ENCODE measurements at regions not wholly inside any gene's neighbourhood (a gene's known extent, or its start where the extent isn't known, plus 50 kb on each side); places are given as distances from the start of the nearest gene placed in this dataset.

DNA sequence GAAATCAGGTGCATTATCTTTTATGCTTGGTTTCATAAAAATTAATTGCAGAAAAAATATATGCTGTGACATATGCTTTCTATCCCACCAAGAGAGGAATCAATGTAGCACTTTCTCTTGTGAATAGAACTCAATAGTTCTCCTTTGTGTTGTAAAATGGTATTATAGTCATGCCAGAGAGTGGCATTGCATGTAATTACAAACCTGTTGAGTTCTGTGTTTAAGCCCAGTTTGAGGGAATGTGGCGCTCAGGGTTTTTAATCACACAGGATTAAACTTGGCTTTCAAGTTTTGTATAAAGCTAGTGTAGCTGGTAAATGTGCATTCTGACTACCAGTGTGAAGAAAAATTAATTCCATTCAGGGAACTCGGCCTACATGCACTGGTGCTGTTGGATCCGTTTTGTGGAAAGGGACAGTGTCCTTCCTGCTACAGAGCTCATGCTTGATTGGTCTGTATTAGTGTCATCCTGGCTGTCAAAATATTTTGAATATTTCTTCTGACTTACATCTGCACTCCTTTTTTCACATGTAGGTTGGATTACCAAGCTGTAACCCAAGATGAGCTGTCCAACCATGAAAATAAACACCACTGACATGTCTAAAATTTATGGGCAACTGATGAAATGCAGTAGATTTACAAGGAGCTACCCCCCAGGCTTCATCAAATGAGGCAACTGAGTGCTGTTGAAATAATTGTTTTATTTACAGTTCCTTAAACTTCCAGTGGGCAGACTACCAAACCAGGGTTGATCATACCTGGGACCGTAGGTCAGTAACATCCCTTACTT, 80.3 kb downstream of the SLC4A3 start:
- no peak for DNase-seq
- H3K4me3 ChIP-seq (ENCODE audit: low read length), result no peak overlapping the region
- WGBS, result 80% methylated on average over 4 of the region's 4 CpGs
- H3K27ac ChIP-seq (ENCODE audit: low read length), result no peak overlapping the region
- ATAC-seq, result no peak
- peaks cover 3% of the 10 kb centered on the region for H3K4me1 ChIP-seq (ENCODE audit: control insufficient read depth, insufficient read depth, low read length)
- intact Hi-C loops (cut with DNase I), result no loop called here
- no peaks in the 10 kb centered on the region for H3K27me3 ChIP-seq (ENCODE audit: control insufficient read depth, insufficient read depth)
- no peaks in the 10 kb centered on the region for H3K9me3 ChIP-seq (ENCODE audit: control insufficient read depth, low read length)

- H3K27ac ChIP-seq (ENCODE audit: low read length), result peak overlapping the region; percentile 79
- no peaks in the 10 kb centered on the region for H3K27me3 ChIP-seq (ENCODE audit: control insufficient read depth, insufficient read depth)
- no peak overlapping the region for H3K4me3 ChIP-seq (ENCODE audit: low read length)
- intact Hi-C loops (cut with DNase I), result no loop called here
- 33% methylated on average over 2 of the region's 2 CpGs for WGBS
- peaks cover 3% of the 10 kb centered on the region for H3K4me1 ChIP-seq (ENCODE audit: control insufficient read depth, insufficient read depth, low read length)
- ATAC-seq (peak; percentile 35 to 53), DNase-seq (no peak)
- no peaks in the 10 kb centered on the region for H3K9me3 ChIP-seq (ENCODE audit: control insufficient read depth, low read length)
These were observed 81.9 kb downstream of the SLC4A3 start for GRCh38 chr2:219709331-219709761.

GRCh38 chr2:219713110-219713509, 85.7 kb downstream of the SLC4A3 start:
- no peak overlapping the region for H3K27ac ChIP-seq (ENCODE audit: low read length)
- no peaks in the 10 kb centered on the region for H3K4me1 ChIP-seq (ENCODE audit: control insufficient read depth, insufficient read depth, low read length)
- ATAC-seq (peak in 1 of 2 donors; percentile 24), DNase-seq (no peak)
- H3K27me3 ChIP-seq (ENCODE audit: control insufficient read depth, insufficient read depth), result no peaks in the 10 kb centered on the region
- no peaks in the 10 kb centered on the region for H3K9me3 ChIP-seq (ENCODE audit: control insufficient read depth, low read length)
- intact Hi-C loops (cut with DNase I), result no loop called here
- H3K4me3 ChIP-seq (ENCODE audit: low read length), result no peak overlapping the region
- WGBS, result 55% methylated on average over 1 of the region's 1 CpG

DNA sequence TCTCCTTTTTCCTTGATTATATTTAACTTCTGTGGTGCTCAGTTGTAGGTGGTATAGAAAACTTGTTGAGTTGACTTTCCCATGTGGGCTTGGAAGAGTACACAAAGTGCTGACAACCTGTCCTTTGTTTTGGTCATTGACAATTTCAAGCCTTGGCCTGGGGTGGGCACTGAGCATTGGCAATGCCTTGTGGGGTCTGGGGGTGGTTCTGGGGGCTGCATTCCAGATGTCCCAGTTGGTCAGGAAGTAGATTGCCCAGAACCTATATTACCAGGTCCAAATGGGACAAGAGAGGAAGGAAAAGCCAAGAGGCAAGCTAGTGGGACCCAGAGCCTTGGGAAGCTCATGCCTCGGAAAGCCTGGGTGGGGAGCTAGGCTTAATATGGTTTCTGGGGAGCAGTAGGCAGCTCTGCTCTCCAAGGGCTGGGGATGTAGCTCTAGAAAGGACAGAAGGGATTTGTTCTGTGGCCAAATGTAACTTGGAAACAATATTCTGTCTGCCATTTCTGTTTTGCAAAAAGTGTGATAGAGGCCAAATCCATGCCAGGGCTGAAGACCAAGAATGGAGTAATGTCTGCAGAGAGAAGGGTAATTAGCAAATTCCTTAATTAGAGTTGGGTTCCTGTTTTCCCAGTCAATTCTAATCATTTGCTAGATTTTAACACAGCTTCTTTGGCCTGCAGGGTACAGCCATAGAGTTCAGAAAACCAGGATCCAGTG, 87.4 kb downstream of the SLC4A3 start:
- 93% methylated on average over 1 of the region's 1 CpG for WGBS
- no peaks in the 10 kb centered on the region for H3K27me3 ChIP-seq (ENCODE audit: control insufficient read depth, insufficient read depth)
- no peak for DNase-seq
- H3K9me3 ChIP-seq (ENCODE audit: control insufficient read depth, low read length), result no peaks in the 10 kb centered on the region
- ATAC-seq, result no peak
- intact Hi-C loops (cut with DNase I), result no loop called here
- no peak overlapping the region for H3K27ac ChIP-seq (ENCODE audit: low read length)
- no peaks in the 10 kb centered on the region for H3K4me1 ChIP-seq (ENCODE audit: control insufficient read depth, insufficient read depth, low read length)
- no peak overlapping the region for H3K4me3 ChIP-seq (ENCODE audit: low read length)

GRCh38 chr2:219718066-219718465, 90.6 kb downstream of the SLC4A3 start:
- no peak overlapping the region for H3K4me3 ChIP-seq (ENCODE audit: low read length)
- intact Hi-C loops (cut with DNase I), result no loop called here
- H3K27ac ChIP-seq (ENCODE audit: low read length), result no peak overlapping the region
- no peak for ATAC-seq
- H3K27me3 ChIP-seq (ENCODE audit: control insufficient read depth, insufficient read depth), result no peaks in the 10 kb centered on the region
- no peaks in the 10 kb centered on the region for H3K4me1 ChIP-seq (ENCODE audit: control insufficient read depth, insufficient read depth, low read length)
- 79% methylated on average over 3 of the region's 3 CpGs for WGBS
- no peaks in the 10 kb centered on the region for H3K9me3 ChIP-seq (ENCODE audit: control insufficient read depth, low read length)
- DNase-seq, result no peak

DNA sequence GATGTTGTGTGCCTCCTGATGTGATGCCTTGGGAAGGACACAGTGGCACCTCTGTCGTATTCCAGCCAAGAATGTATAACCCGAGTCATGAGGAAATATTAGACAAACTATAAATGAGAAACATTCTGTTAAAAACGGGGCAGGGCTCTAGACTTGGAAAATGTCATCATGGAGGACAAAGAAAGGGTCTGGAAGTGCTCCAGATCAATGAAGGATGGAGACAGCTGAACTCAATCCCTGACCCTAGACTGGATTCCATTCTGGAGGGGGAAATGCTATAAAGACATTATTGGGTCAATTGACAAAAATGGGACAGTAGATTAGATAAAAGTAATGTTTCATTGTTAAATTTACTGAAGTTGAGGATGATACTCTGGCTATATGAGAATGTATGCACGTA, 92.1 kb downstream of the SLC4A3 start:
- DNase-seq (no peak), ATAC-seq (no peak)
- H3K27me3 ChIP-seq (ENCODE audit: control insufficient read depth, insufficient read depth), result no peaks in the 10 kb centered on the region
- intact Hi-C loops (cut with DNase I), result no loop called here
- H3K4me3 ChIP-seq (ENCODE audit: low read length), result no peak overlapping the region
- 49% methylated on average over 4 of the region's 4 CpGs for WGBS
- no peak overlapping the region for H3K27ac ChIP-seq (ENCODE audit: low read length)
- H3K9me3 ChIP-seq (ENCODE audit: control insufficient read depth, low read length), result no peaks in the 10 kb centered on the region
- H3K4me1 ChIP-seq (ENCODE audit: control insufficient read depth, insufficient read depth, low read length), result no peaks in the 10 kb centered on the region

- WGBS, result 57% methylated on average over 6 of the region's 6 CpGs
- no peak for DNase-seq
- intact Hi-C loops (cut with DNase I), result no loop called here
- no peak for ATAC-seq
- Histone ChIP-seq H3K27me3 (ENCODE audit: control insufficient read depth, insufficient read depth) (no peaks in the 10 kb centered on the region), H3K4me1 (ENCODE audit: control insufficient read depth, insufficient read depth, low read length) (no peaks in the 10 kb centered on the region), H3K9me3 (ENCODE audit: control insufficient read depth, low read length) (no peaks in the 10 kb centered on the region), H3K4me3 (ENCODE audit: low read length) (no peak overlapping the region), H3K27ac (ENCODE audit: low read length) (no peak overlapping the region)
These were observed 93.5 kb downstream of the SLC4A3 start for GRCh38 chr2:219720956-219721355.

- H3K27me3 ChIP-seq (ENCODE audit: control insufficient read depth, insufficient read depth), result no peaks in the 10 kb centered on the region
- intact Hi-C loops (cut with DNase I), result no loop called here
- no peaks in the 10 kb centered on the region for H3K9me3 ChIP-seq (ENCODE audit: control insufficient read depth, low read length)
- no peaks in the 10 kb centered on the region for H3K4me1 ChIP-seq (ENCODE audit: control insufficient read depth, insufficient read depth, low read length)
- no peak for DNase-seq
- no peak overlapping the region for H3K27ac ChIP-seq (ENCODE audit: low read length)
- H3K4me3 ChIP-seq (ENCODE audit: low read length), result no peak overlapping the region
- no peak for ATAC-seq
- WGBS, result 73% methylated on average over 10 of the region's 10 CpGs
These were observed 94.9 kb downstream of the SLC4A3 start for GRCh38 chr2:219722276-219722879.

DNA sequence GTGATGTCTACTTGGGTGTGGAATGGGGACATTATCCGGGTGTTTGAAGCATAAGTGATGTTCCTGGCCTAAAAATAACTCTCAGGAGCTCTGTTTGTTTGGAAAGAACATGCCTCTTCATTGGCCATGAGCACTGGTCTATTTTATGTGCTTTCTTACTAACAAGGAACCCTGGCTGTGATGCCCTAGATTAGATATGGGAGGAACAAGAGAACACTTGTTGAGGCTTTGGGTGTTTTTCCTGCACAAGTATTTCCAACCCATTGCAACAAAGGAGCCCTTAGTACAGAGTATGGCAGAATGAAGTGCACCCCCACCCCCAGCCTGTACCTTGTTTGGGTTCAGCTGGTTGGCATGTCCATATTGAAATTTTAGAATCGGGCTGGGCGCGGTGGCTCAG, 95.9 kb downstream of the SLC4A3 start:
- Histone ChIP-seq H3K27me3 (ENCODE audit: control insufficient read depth, insufficient read depth) (no peaks in the 10 kb centered on the region), H3K4me3 (ENCODE audit: low read length) (no peak overlapping the region), H3K27ac (ENCODE audit: low read length) (no peak overlapping the region), H3K9me3 (ENCODE audit: control insufficient read depth, low read length) (no peaks in the 10 kb centered on the region), H3K4me1 (ENCODE audit: control insufficient read depth, insufficient read depth, low read length) (no peaks in the 10 kb centered on the region)
- WGBS, result 87% methylated on average over 4 of the region's 4 CpGs
- no peak for ATAC-seq
- intact Hi-C loops (cut with DNase I), result no loop called here
- DNase-seq, result no peak

DNA sequence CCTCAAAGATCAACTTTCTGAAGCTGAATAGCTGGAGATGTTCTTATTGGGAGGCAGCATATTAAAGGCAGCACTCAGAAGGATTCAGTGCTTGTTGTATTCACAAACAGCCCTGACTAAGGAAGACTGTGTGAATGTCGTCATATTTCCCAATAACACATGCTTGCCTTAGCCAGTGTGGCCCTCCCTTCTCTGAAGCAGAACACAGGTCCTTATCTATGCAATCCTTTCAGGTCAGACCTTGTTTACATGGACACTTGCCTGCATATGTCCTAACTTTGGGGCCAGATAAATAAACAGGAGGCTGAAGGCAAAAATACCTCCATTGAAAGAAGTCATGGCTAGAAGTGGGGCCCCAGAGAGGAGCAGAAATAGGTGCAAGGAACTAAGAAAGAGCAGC, 97.2 kb downstream of the SLC4A3 start:
- WGBS, result 51% methylated on average over 1 of the region's 1 CpG
- Histone ChIP-seq H3K4me3 (ENCODE audit: low read length) (no peak overlapping the region), H3K27me3 (ENCODE audit: control insufficient read depth, insufficient read depth) (no peaks in the 10 kb centered on the region), H3K27ac (ENCODE audit: low read length) (no peak overlapping the region), H3K9me3 (ENCODE audit: control insufficient read depth, low read length) (no peaks in the 10 kb centered on the region), H3K4me1 (ENCODE audit: control insufficient read depth, insufficient read depth, low read length) (peaks cover 2% of the 10 kb centered on the region)
- no peak for ATAC-seq
- intact Hi-C loops (cut with DNase I), result no loop called here
- DNase-seq, result no peak

- Histone ChIP-seq H3K27me3 (ENCODE audit: control insufficient read depth, insufficient read depth) (no peaks in the 10 kb centered on the region), H3K27ac (ENCODE audit: low read length) (no peak overlapping the region), H3K4me3 (ENCODE audit: low read length) (no peak overlapping the region), H3K9me3 (ENCODE audit: control insufficient read depth, low read length) (no peaks in the 10 kb centered on the region), H3K4me1 (ENCODE audit: control insufficient read depth, insufficient read depth, low read length) (peaks cover 2% of the 10 kb centered on the region)
- ATAC-seq, result peak in 1 of 2 donors; percentile 16
- intact Hi-C loops (cut with DNase I), result no loop called here
- no peak for DNase-seq
- whole genome bisulfite sequencing, result 84% methylated on average over 2 of the region's 2 CpGs
These were observed 99.5 kb downstream of the SLC4A3 start for GRCh38 chr2:219726916-219727315.
